NCI-H526 treated with DMSO at 0.1 percent for 48 hours (cell line): ENCODE measurements at regions not wholly inside any gene's neighbourhood (a gene's known extent, or its start where the extent isn't known, plus 50 kb on each side); places are given as distances from the start of the nearest gene placed in this dataset.

ENCODE experiments used
- DNase-seq: peaks from one replicate; lab custom pipeline; 2025; lab: John Stamatoyannopoulos, UW

DNA sequence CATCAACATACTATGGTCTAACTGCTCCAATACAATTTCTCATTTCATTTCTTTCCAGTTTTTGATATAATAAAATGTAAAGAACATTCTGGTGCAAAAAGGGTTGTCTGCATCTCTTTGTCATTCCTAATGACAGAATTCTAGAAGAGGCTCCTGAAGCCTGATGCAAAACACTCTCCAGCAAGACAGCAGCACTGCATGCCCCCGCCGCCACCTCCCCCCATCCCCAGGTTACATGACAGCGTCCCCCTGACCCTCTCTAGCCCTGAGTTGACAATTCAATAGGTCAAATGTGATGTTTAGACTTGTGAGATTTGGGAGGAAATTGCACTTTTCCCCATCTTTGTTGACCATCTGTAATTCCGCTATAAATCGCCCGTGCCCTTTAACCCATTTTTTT, 64.6 kb upstream of the C1orf21 start:
- no peak for DNase-seq

GRCh38 chr1:184324972-184325371, 61.9 kb upstream of the C1orf21 start:
- DNase-seq: no peak

- DNase-seq: no peak
Measured at GRCh38 chr1:184326278-184326677, 60.6 kb upstream of the C1orf21 start.

GRCh38 chr1:184329245-184329953, 57.4 kb upstream of the C1orf21 start:
- DNase-seq: no peak

DNA sequence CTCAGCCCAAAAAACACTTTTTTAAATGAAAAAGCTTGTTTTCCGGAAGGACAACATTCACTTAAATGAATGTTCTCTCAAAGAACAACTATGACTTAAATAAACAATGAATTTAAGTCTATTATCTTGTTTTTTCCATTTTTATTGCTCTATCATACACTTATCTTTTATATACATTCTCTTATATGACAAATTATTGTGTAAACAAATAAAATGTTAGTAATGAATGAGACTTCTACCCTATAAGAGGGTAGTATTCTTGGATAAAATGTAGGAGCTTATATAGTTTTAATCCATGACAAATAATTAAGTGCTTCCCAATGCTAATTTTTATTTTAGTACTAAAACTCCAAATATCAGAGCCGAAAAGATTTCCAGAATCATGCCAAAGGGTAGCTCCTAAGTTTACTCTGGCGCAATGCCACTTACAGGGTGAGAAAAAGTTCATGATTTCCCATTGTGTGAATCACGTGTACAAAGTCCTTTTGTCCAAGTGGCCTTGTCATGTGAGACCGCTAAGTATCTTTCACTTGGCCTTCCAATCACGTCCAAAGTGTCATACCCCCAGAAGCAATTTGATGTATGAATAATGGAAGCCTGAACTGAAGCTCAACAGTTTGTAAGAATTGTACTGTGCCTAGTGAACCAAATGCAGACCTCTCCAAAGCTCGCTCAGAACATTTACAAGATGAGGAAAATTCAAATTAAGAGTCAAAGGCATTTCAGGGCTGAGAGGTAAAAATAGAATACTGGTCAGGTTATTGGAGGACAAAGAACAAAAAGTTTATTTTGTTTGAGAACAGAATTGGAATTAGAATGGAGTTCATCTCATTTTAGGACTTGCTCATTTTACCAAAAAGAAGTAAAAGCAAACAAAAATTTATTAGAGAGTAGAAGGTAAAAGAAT, 56.6 kb upstream of the C1orf21 start:
- DNase-seq: no peak

DNA sequence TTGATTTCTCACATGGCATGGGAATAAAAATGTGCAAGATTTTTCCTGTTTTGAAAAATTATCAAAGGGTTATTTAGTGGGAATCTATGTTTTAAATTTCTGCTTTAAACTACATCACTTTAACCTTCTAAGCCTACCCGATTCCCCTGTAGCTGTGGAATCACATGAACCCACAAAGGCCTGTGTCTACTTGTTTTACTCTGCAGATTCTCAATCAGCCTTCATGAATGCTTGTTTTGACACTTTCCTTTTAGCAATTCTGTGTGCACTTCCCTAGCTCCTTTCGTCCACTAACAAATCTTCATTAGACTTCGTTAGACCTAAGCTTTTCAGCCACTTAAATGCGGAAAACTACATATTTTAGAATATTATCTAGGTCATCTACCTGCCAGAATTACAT, 56.0 kb upstream of the C1orf21 start:
- no peak for DNase-seq
